ENCODE measurements at regions not wholly inside any gene's neighbourhood (a gene's known extent, or its start where the extent isn't known, plus 50 kb on each side); places are given as distances from the start of the nearest gene placed in this dataset.

- no peak for TF ChIP-seq CTCF (IDR thresholded peaks at IDR 0.05 in 2 of 3, conservative IDR thresholded peaks at IDR 0.05 in 1 of 3; ENCODE audit: borderline replicate concordance in 1 of 3, insufficient read depth in 1 of 3, low read depth in 2 of 3, low read length in 2 of 3)
- no peak for TF ChIP-seq ZNF274 (IDR thresholded peaks at IDR 0.05; ENCODE audit: low read depth, low read length)
- TF ChIP-seq EGR1 (IDR thresholded peaks at IDR 0.05; ENCODE audit: low read depth), result no peak
- TF ChIP-seq RAD21 (IDR thresholded peaks at IDR 0.05; ENCODE audit: low read depth), result no peak
- no peak for TF ChIP-seq MAX (IDR thresholded peaks at IDR 0.05)
- TF ChIP-seq POLR2AphosphoS5 (IDR thresholded peaks at IDR 0.05; ENCODE audit: low read depth, low read length), result no peak
Observed at GRCh38 chr16:65984296-65984695, 382.2 kb upstream of the CDH5 start.
